Upper lobe of left lung (tissue), 4 donors: ENCODE measurements at regions not wholly inside any gene's neighbourhood (a gene's known extent, or its start where the extent isn't known, plus 50 kb on each side); places are given as distances from the start of the nearest gene placed in this dataset.

Experiments
- POLR2A ChIP-seq, 4 donors: fragments of 450-650 bp; IDR thresholded peaks; one replicate each; pipeline ENCODE4 v1.5.1; 2016 to 2017; ENCODE audit warnings: antibody characterized with exemption in 4 of 4, mild to moderate bottlenecking in 2 of 4
- POLR2AphosphoS5 ChIP-seq, 2 donors: sonication (generic); formaldehyde crosslinking; IDR thresholded peaks; one replicate each; pipeline ENCODE4 v1.5.1; 2017; ENCODE audit warnings: antibody characterized with exemption in 2 of 2
- TF ChIP-seq, protein P1 (sequence below), 6 experiments: fragments of 450-650 bp in 4 of 6; fragments of 200-600 bp in 2 of 6; sonication (generic) in 2 of 6; IDR thresholded peaks; one replicate each; pipeline ENCODE4 v1.5.1; 2016 to 2019; ENCODE audit warnings: antibody characterized with exemption in 6 of 6

DNA sequence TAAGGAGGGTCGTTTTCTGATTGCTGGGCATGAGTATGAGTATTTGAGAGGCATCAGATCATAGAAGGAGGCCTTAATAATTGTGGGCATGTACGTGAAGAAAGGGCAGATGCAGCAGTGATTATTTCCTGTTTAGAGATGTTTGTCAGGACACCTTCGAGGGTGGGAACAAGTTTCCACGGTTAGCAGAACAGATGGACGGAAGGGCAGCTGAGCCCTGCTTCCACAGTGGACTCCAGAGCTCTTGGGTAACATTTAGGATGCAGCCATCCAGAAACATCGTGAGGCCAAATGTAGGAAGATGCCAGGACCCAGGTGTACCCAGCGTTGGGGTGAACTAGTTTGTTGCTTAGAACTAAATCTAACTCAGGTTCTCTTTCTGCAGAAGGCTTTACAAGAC is 231.3 kb upstream of the FAT1 start:
- TF ChIP-seq POLR2AphosphoS5 (IDR thresholded peaks at IDR 0.05) (no peak), POLR2A (IDR thresholded peaks at IDR 0.05) (no peak)
- TF ChIP-seq, protein P1, sequence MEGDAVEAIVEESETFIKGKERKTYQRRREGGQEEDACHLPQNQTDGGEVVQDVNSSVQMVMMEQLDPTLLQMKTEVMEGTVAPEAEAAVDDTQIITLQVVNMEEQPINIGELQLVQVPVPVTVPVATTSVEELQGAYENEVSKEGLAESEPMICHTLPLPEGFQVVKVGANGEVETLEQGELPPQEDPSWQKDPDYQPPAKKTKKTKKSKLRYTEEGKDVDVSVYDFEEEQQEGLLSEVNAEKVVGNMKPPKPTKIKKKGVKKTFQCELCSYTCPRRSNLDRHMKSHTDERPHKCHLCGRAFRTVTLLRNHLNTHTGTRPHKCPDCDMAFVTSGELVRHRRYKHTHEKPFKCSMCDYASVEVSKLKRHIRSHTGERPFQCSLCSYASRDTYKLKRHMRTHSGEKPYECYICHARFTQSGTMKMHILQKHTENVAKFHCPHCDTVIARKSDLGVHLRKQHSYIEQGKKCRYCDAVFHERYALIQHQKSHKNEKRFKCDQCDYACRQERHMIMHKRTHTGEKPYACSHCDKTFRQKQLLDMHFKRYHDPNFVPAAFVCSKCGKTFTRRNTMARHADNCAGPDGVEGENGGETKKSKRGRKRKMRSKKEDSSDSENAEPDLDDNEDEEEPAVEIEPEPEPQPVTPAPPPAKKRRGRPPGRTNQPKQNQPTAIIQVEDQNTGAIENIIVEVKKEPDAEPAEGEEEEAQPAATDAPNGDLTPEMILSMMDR (IDR thresholded peaks at IDR 0.05), result no peak
